CD8-positive, alpha-beta memory T cell (primary cell): ENCODE measurements at regions not wholly inside any gene's neighbourhood (a gene's known extent, or its start where the extent isn't known, plus 50 kb on each side); places are given as distances from the start of the nearest gene placed in this dataset.
"Not testable (repeated sequence)": the region's sequence is repeated elsewhere in the genome, so short reads cannot be mapped to it uniquely, and the experiment has no call there.

Experiments used
- CTCF ChIA-PET: fragments of 350-600 bp; sonication (Branson Sonifier 250); formaldehyde crosslinking; loops from one replicate; lab custom pipeline; 2021; ENCODE audit warnings: antibody characterized with exemption; lab: Charles Lee
- POLR2A ChIA-PET: fragments of 350-600 bp; sonication (Branson Sonifier 250); formaldehyde crosslinking; loops from one replicate; lab custom pipeline; 2021; ENCODE audit warnings: antibody characterized with exemption; lab: Charles Lee
- DNase-seq, 5 donors: peaks; one replicate each; pipeline versions ENCODE4 v3.0.0 to v3.0.0-alpha.2; 2020 to 2022; ENCODE audit warnings: mixed read lengths in 1 of 5
- H3K27ac ChIP-seq: one replicate; pipeline ENCODE4 v1.7.0; 2013; ENCODE audit warnings: low read depth, mild to moderate bottlenecking, low read length, moderate library complexity
- H3K27me3 ChIP-seq: 2 replicates; pipeline ENCODE4 v1.7.0; 2013; ENCODE audit warnings: low read length, mild to moderate bottlenecking; ENCODE audit not compliant: insufficient read depth, poor library complexity, severe bottlenecking
- H3K36me3 ChIP-seq: 2 replicates; pipeline ENCODE4 v1.7.0; 2013; ENCODE audit warnings: mild to moderate bottlenecking, low read length, moderate library complexity; ENCODE audit not compliant: insufficient read depth
- H3K4me1 ChIP-seq: 2 replicates; pipeline ENCODE4 v1.7.0; 2013; ENCODE audit warnings: mild to moderate bottlenecking, low read length, moderate library complexity; ENCODE audit not compliant: insufficient read depth
- H3K4me3 ChIP-seq: 2 replicates; pipeline ENCODE4 v1.7.0; 2013; ENCODE audit warnings: mild to moderate bottlenecking, low read length
- H3K9me3 ChIP-seq: 2 replicates; pipeline ENCODE4 v1.7.0; 2013; ENCODE audit warnings: mild to moderate bottlenecking, low read length
- H3K27ac Mint-ChIP-seq, 8 donors: one replicate each; pipeline ENCODE4 v1.8.0; 2020 to 2021; ENCODE audit warnings: mixed read lengths in 8 of 8, mild to moderate bottlenecking in 6 of 8, inconsistent platforms in 3 of 8, moderate library complexity in 3 of 8
- H3K27me3 Mint-ChIP-seq, 2 donors: one replicate each; pipeline ENCODE4 v1.8.0; 2020 to 2021; ENCODE audit warnings: mixed read lengths in 2 of 2, mild to moderate bottlenecking in 1 of 2, moderate library complexity in 1 of 2
- H3K36me3 Mint-ChIP-seq, 3 donors: one replicate each; pipeline ENCODE4 v1.8.0; 2020 to 2021; ENCODE audit warnings: mixed read lengths in 3 of 3, inconsistent platforms in 1 of 3, mild to moderate bottlenecking in 1 of 3
- H3K4me1 Mint-ChIP-seq, 3 donors: one replicate each; pipeline ENCODE4 v1.8.0; 2020 to 2021; ENCODE audit warnings: mixed read lengths in 3 of 3, inconsistent platforms in 1 of 3, mild to moderate bottlenecking in 1 of 3
- H3K4me3 Mint-ChIP-seq, 7 donors: one replicate each; pipeline ENCODE4 v1.8.0; 2020 to 2021; ENCODE audit warnings: mixed read lengths in 7 of 7, mild to moderate bottlenecking in 6 of 7, moderate library complexity in 4 of 7, inconsistent platforms in 2 of 7
- H3K9me3 Mint-ChIP-seq, 5 donors: one replicate each; pipeline ENCODE4 v1.8.0; 2020 to 2022; ENCODE audit warnings: mixed read lengths in 5 of 5, mild to moderate bottlenecking in 3 of 5, moderate library complexity in 2 of 5, inconsistent platforms in 1 of 5

DNA sequence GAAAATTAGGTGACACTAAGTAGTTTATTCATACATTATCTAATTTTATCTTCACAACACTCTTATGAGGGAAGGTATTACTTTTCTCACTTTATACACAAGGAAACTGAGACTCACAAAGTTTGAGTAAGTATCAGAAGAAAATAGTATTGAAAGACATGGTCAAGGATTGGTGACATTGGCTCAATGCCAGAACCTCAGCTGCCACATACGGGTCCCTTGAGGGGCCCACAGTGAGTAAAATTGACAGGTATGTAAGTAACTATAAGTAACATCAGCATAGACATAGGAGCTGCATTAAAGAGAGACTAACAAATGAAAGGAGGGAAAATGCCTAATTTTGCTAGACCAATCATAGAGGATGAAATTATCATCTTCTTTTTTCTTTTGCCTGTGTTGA lies 134.1 kb downstream of the COX18 start:
- Mint-ChIP-seq H3K9me3 (no peaks in the 10 kb centered on the region), H3K27me3 (peaks cover 7 to 21% of the 10 kb centered on the region in 2 donors), H3K4me3 (no peak overlapping the region), H3K36me3 (no peaks in the 10 kb centered on the region), H3K27ac (no peak overlapping the region), H3K4me1 (no peaks in the 10 kb centered on the region)
- no peak for DNase-seq
- ChIA-PET CTCF (no interaction called here), POLR2A (no interaction called here)
- H3K27me3 ChIP-seq: no peaks in the 10 kb centered on the region
- H3K36me3 ChIP-seq: no peaks in the 10 kb centered on the region
- no peaks in the 10 kb centered on the region for H3K9me3 ChIP-seq
- H3K4me3 ChIP-seq: no peak overlapping the region
- no peaks in the 10 kb centered on the region for H3K4me1 ChIP-seq
- H3K27ac ChIP-seq: no peak overlapping the region

DNA sequence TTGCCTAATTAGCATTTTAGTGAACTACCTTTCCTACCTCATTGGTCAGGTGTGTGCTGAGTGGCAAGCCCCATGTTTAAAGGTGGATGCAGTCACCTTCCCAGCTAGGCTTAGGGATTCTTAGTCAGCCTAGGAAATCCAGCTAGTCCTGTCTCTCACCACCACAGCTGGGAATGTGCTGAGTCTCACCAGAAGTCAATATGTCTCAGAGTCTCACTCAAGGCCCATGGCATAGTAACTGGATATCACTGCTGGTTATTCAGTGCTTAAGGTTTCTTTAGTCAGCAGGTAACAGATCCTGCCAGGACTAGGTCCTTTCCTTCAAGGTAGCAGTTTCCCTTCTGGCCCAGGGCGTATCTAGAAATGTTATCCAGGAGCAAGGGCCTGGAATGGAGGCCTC lies 136.5 kb downstream of the COX18 start:
- ChIA-PET CTCF (no interaction called here), POLR2A (no interaction called here)
- Mint-ChIP-seq H3K27ac (no peak overlapping the region), H3K4me3 (no peak overlapping the region), H3K4me1 (no peaks in the 10 kb centered on the region), H3K27me3 (peaks cover 7 to 17% of the 10 kb centered on the region in 2 donors), H3K9me3 (no peaks in the 10 kb centered on the region), H3K36me3 (no peaks in the 10 kb centered on the region)
- no peaks in the 10 kb centered on the region for H3K36me3 ChIP-seq
- no peak for DNase-seq
- no peaks in the 10 kb centered on the region for H3K9me3 ChIP-seq
- no peaks in the 10 kb centered on the region for H3K4me1 ChIP-seq
- no peak overlapping the region for H3K27ac ChIP-seq
- no peak overlapping the region for H3K4me3 ChIP-seq
- H3K27me3 ChIP-seq: no peaks in the 10 kb centered on the region

GRCh38 chr4:72931346-72931745 lies 138.2 kb downstream of the COX18 start:
- no peaks in the 10 kb centered on the region for H3K36me3 Mint-ChIP-seq
- CTCF ChIA-PET: no interaction called here
- no peak overlapping the region for H3K27ac Mint-ChIP-seq
- H3K4me3 Mint-ChIP-seq: no peak overlapping the region
- H3K9me3 Mint-ChIP-seq: no peaks in the 10 kb centered on the region
- no peak for DNase-seq
- H3K27ac ChIP-seq: no peak overlapping the region
- POLR2A ChIA-PET: no interaction called here
- no peaks in the 10 kb centered on the region for H3K4me1 Mint-ChIP-seq
- no peaks in the 10 kb centered on the region for H3K4me1 ChIP-seq
- H3K27me3 Mint-ChIP-seq: peaks cover 8 to 17% of the 10 kb centered on the region in 2 donors
- no peak overlapping the region for H3K4me3 ChIP-seq
- no peaks in the 10 kb centered on the region for H3K27me3 ChIP-seq
- no peaks in the 10 kb centered on the region for H3K36me3 ChIP-seq
- no peaks in the 10 kb centered on the region for H3K9me3 ChIP-seq

- H3K4me1 ChIP-seq, H3K36me3 Mint-ChIP-seq, H3K4me3 Mint-ChIP-seq, DNase-seq, H3K4me3 ChIP-seq, H3K27ac Mint-ChIP-seq, H3K9me3 Mint-ChIP-seq, H3K9me3 ChIP-seq, POLR2A ChIA-PET, H3K36me3 ChIP-seq, H3K27ac ChIP-seq, CTCF ChIA-PET, H3K27me3 ChIP-seq, H3K4me1 Mint-ChIP-seq: not testable (repeated sequence)
- peaks cover 1 to 14% of the 10 kb centered on the region in 2 donors for H3K27me3 Mint-ChIP-seq
Observed at GRCh38 chr4:72929596-72930274, 139.8 kb downstream of the COX18 start.

DNA sequence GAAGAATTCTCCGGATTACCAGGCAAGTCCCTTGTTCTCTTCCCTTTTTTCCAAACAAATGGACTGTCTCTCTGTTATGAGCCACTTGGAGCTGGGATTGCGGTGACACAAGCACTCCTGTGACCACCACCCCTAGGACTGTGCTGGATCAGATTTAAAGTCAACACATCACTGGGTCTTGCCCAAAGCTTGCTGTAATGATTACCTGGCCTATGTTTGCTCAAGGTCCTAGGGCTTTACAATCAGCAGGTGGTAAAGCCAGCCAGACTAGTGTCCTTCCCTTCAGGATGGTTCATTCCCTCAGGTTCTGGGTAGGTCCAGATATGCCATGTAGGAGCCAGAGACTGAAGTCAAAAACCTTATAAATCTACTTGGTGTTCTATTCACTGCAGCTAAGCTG lies 144.7 kb downstream of the COX18 start:
- peaks cover 3 to 4% of the 10 kb centered on the region in 2 donors for H3K27me3 Mint-ChIP-seq
- peaks cover 0 to 4% (median 0%) of the 10 kb centered on the region in 5 donors for H3K9me3 Mint-ChIP-seq
- no peaks in the 10 kb centered on the region for H3K27me3 ChIP-seq
- ChIA-PET CTCF (no interaction called here), POLR2A (no interaction called here)
- H3K27ac Mint-ChIP-seq: no peak overlapping the region
- H3K4me3 ChIP-seq: no peak overlapping the region
- H3K27ac ChIP-seq: no peak overlapping the region
- no peaks in the 10 kb centered on the region for H3K36me3 Mint-ChIP-seq
- H3K4me3 Mint-ChIP-seq: no peak overlapping the region
- H3K9me3 ChIP-seq: no peaks in the 10 kb centered on the region
- no peak for DNase-seq
- no peaks in the 10 kb centered on the region for H3K36me3 ChIP-seq
- H3K4me1 ChIP-seq: no peaks in the 10 kb centered on the region
- H3K4me1 Mint-ChIP-seq: no peaks in the 10 kb centered on the region

DNA sequence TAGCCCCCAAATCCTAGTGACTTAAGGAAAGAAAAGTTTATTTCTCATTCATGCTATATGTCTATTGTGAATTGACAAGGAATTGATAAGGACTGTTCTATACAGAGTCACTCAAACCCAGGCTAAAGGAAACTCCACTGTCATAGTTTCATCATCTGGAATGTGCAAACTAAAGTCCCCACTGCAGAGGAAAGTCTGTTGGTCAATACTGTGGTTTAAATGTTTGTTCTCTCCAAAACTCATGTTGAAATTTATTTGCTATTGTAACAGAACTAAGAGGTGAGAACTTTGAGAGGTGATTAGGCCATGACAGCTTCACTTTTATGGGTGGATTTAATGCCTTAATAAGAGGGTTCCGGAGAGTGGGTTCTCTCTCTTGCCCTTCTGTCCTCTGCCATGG lies 149.6 kb downstream of the COX18 start:
- ChIA-PET POLR2A (no interaction called here), CTCF (no interaction called here)
- H3K4me1 Mint-ChIP-seq: no peaks in the 10 kb centered on the region
- Histone ChIP-seq H3K4me3 (no peak overlapping the region), H3K27me3 (no peaks in the 10 kb centered on the region), H3K27ac (no peak overlapping the region), H3K36me3 (no peaks in the 10 kb centered on the region), H3K4me1 (no peaks in the 10 kb centered on the region), H3K9me3 (no peaks in the 10 kb centered on the region)
- H3K27me3 Mint-ChIP-seq: peaks cover 4 to 6% of the 10 kb centered on the region in 2 donors
- no peak for DNase-seq
- peaks cover 0 to 4% (median 0%) of the 10 kb centered on the region in 5 donors for H3K9me3 Mint-ChIP-seq
- no peak overlapping the region for H3K4me3 Mint-ChIP-seq
- H3K27ac Mint-ChIP-seq: no peak overlapping the region
- H3K36me3 Mint-ChIP-seq: no peaks in the 10 kb centered on the region

DNA sequence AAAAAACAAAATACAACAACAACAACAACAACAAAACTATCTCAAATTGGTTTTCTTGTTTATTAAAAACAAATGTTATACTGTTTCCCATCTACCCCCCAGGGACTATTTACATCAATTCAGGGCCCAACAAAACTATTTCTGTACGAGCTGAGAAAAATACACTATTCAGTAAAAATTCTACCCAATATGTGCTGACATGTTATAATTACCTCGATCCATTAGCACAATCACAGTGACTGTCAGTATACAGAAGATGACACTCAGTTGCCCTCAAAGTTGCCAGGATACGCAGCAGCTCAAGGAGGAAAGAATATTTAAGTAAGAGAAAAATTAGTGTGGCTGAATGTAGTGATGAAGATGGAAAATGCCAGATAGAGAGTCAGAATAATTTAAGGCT lies 150.1 kb downstream of the COX18 start:
- no peaks in the 10 kb centered on the region for H3K4me1 Mint-ChIP-seq
- Histone ChIP-seq H3K4me3 (no peak overlapping the region), H3K9me3 (no peaks in the 10 kb centered on the region), H3K4me1 (no peaks in the 10 kb centered on the region), H3K27ac (no peak overlapping the region), H3K27me3 (no peaks in the 10 kb centered on the region), H3K36me3 (no peaks in the 10 kb centered on the region)
- H3K4me3 Mint-ChIP-seq: no peak overlapping the region
- DNase-seq: no peak
- peaks cover 4 to 6% of the 10 kb centered on the region in 2 donors for H3K27me3 Mint-ChIP-seq
- no peak overlapping the region for H3K27ac Mint-ChIP-seq
- ChIA-PET POLR2A (no interaction called here), CTCF (no interaction called here)
- H3K36me3 Mint-ChIP-seq: no peaks in the 10 kb centered on the region
- H3K9me3 Mint-ChIP-seq: peaks cover 0 to 3% (median 0%) of the 10 kb centered on the region in 5 donors

GRCh38 chr4:72918362-72918761 lies 151.2 kb downstream of the COX18 start:
- Mint-ChIP-seq H3K36me3 (no peaks in the 10 kb centered on the region), H3K9me3 (peaks cover 0 to 3% (median 0%) of the 10 kb centered on the region in 5 donors), H3K27me3 (peaks cover 2 to 8% of the 10 kb centered on the region in 2 donors), H3K4me3 (no peak overlapping the region), H3K4me1 (no peaks in the 10 kb centered on the region), H3K27ac (no peak overlapping the region)
- H3K27ac ChIP-seq: no peak overlapping the region
- ChIA-PET POLR2A (no interaction called here), CTCF (no interaction called here)
- no peaks in the 10 kb centered on the region for H3K9me3 ChIP-seq
- no peaks in the 10 kb centered on the region for H3K27me3 ChIP-seq
- no peaks in the 10 kb centered on the region for H3K36me3 ChIP-seq
- DNase-seq: no peak
- no peak overlapping the region for H3K4me3 ChIP-seq
- H3K4me1 ChIP-seq: no peaks in the 10 kb centered on the region
